T-cell (primary cell): ENCODE measurements at regions not wholly inside any gene's neighbourhood (a gene's known extent, or its start where the extent isn't known, plus 50 kb on each side); places are given as distances from the start of the nearest gene placed in this dataset.

ENCODE experiments used
- ATAC-seq, 4 experiments: fragments of 200-7000 bp in 3 of 4; fragments of 150-1000 bp in 1 of 4; cut with Tn5 transposase; replicated peaks in 1 of 4; 1 replicate in 3 of 4; 2 replicates in 1 of 4; pipeline ENCODE4 v1.10.0; 2021; ENCODE audit warnings: moderate library complexity in 3 of 4, mild to moderate bottlenecking in 2 of 4, moderate number of reproducible peaks in 1 of 4
- CTCF ChIA-PET, 2 donors: fragments of 300-600 bp; sonication (Branson Sonifier 250); formaldehyde crosslinking; loops; one replicate each; lab custom pipeline; 2022; ENCODE audit warnings: antibody characterized with exemption in 2 of 2; lab: Charles Lee
- POLR2A ChIA-PET, 2 donors: fragments of 300-600 bp; sonication (Branson Sonifier 250); formaldehyde crosslinking; loops; one replicate each; lab custom pipeline; 2022; ENCODE audit warnings: antibody characterized with exemption in 2 of 2; lab: Charles Lee
- DNase-seq, 35 experiments: peaks; one replicate each; pipeline versions ENCODE4 v3.0.0 to v3.0.0-alpha.2; 2013 to 2023
- H3K27ac ChIP-seq: one replicate; pipeline ENCODE4 v1.5.1; 2013; ENCODE audit warnings: low read length
- H3K27me3 ChIP-seq, 2 experiments: replicated peaks in 1 of 2; 1 replicate in 1 of 2; 2 replicates in 1 of 2; pipeline versions ENCODE4 v1.6.1 to v1.7.0; 2013; ENCODE audit warnings: low read length in 1 of 2, mixed read lengths in 1 of 2; ENCODE audit not compliant: control insufficient read depth in 2 of 2, insufficient read depth in 2 of 2; ENCODE audit errors: extremely low read depth in 1 of 2
- H3K36me3 ChIP-seq, 2 donors: 1 replicate in 1 of 2; 2 replicates in 1 of 2; pipeline versions ENCODE4 v1.6.1 to v1.7.0; 2013; ENCODE audit warnings: low read length in 1 of 2; ENCODE audit not compliant: control insufficient read depth in 2 of 2, insufficient read depth in 1 of 2; ENCODE audit errors: extremely low read depth in 1 of 2
- H3K4me1 ChIP-seq, 2 experiments: 1 replicate in 1 of 2; 2 replicates in 1 of 2; pipeline versions ENCODE4 v1.6.1 to v1.7.0; 2013; ENCODE audit warnings: low read length in 2 of 2, mixed read lengths in 1 of 2; ENCODE audit not compliant: insufficient read depth in 2 of 2, control insufficient read depth in 1 of 2; ENCODE audit errors: extremely low read depth in 1 of 2
- H3K4me3 ChIP-seq, 2 donors: 1 replicate in 1 of 2; 2 replicates in 1 of 2; pipeline versions ENCODE4 v1.5.1 to v1.7.0; 2013; ENCODE audit warnings: mild to moderate bottlenecking in 2 of 2, low read length in 1 of 2, moderate library complexity in 1 of 2; ENCODE audit not compliant: control insufficient read depth in 1 of 2; ENCODE audit errors: extremely low read depth in 1 of 2
- H3K9me3 ChIP-seq: 2 replicates; pipeline ENCODE4 v1.7.0; 2013
- H3K27ac Mint-ChIP-seq, 2 donors: one replicate each; pipeline ENCODE4 v1.8.0; 2020 to 2021; ENCODE audit warnings: mild to moderate bottlenecking in 2 of 2, mixed read lengths in 2 of 2
- H3K27me3 Mint-ChIP-seq, 2 donors: one replicate each; pipeline ENCODE4 v1.8.0; 2021 to 2022; ENCODE audit warnings: mixed read lengths in 2 of 2
- H3K36me3 Mint-ChIP-seq: one replicate; pipeline ENCODE4 v1.8.0; 2021; ENCODE audit warnings: mixed read lengths
- H3K4me1 Mint-ChIP-seq, 3 donors: one replicate each; pipeline ENCODE4 v1.8.0; 2020 to 2022; ENCODE audit warnings: mixed read lengths in 3 of 3, mild to moderate bottlenecking in 1 of 3
- H3K4me3 Mint-ChIP-seq, 3 donors: one replicate each; pipeline ENCODE4 v1.8.0; 2020 to 2022; ENCODE audit warnings: mild to moderate bottlenecking in 3 of 3, mixed read lengths in 3 of 3, moderate library complexity in 3 of 3
- H3K9me3 Mint-ChIP-seq, 3 donors: one replicate each; pipeline ENCODE4 v1.8.0; 2020 to 2022; ENCODE audit warnings: mixed read lengths in 3 of 3
- WGBS: methylation state at CpG from one replicate; pipeline ENCODE4 v1.1.5; 2013; ENCODE audit warnings: missing lambda C conversion rate; ENCODE audit not compliant: insufficient coverage; 5-methylcytosine and 5-hydroxymethylcytosine counted together

GRCh38 chr4:163939597-163939996 lies 445.1 kb downstream of the TMA16 start:
- Mint-ChIP-seq H3K4me3 (no peak overlapping the region), H3K9me3 (peaks cover 3 to 11% (median 9%) of the 10 kb centered on the region in 3 donors), H3K36me3 (no peaks in the 10 kb centered on the region), H3K27ac (no peak overlapping the region), H3K27me3 (no peaks in the 10 kb centered on the region), H3K4me1 (no peaks in the 10 kb centered on the region)
- Histone ChIP-seq H3K27me3 (no peaks in the 10 kb centered on the region), H3K27ac (no peak overlapping the region), H3K4me3 (no peak overlapping the region), H3K36me3 (no peaks in the 10 kb centered on the region), H3K4me1 (no peaks in the 10 kb centered on the region), H3K9me3 (no peaks in the 10 kb centered on the region)
- ChIA-PET CTCF (no interaction called here), POLR2A (no interaction called here)
- ATAC-seq (no peak), DNase-seq (no peak)
- no CpG with 5 or more reads among the region's 1 CpG for WGBS

- no peak overlapping the region for H3K4me3 ChIP-seq
- POLR2A ChIA-PET, result no interaction called here
These were observed 446.9 kb downstream of the TMA16 start for GRCh38 chr4:163941221-163941905.

DNA sequence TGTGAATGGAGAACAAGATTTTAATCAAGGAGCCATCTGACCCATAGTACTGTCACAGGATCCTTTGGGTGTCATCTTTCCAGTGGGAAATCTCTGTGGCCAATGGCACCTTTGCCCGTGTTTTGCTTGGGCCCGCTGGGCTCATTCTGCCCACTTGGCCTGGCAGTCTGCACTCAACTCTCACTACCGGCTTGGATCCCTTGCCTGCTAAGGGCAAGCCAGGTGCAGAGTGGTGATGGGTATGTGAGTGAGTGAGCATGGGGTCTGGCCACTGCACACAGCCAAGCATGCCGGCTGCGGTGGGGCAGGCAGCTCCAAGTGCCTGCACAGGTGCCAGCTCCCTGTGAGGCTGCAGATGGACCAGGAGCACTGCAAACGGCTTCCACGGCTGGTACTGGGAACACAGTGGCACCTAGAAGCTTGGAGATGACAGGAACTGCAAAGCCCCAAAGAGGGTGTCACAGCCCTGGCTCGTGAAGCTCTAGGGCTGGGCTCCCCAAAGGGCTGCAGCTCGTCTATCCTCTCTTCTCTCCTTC lies 454.5 kb downstream of the TMA16 start:
- Histone ChIP-seq H3K4me3 (no peak overlapping the region), H3K27me3 (peaks cover 0 to 4% of the 10 kb centered on the region in 2 experiments), H3K36me3 (no peaks in the 10 kb centered on the region), H3K4me1 (no peaks in the 10 kb centered on the region), H3K27ac (no peak overlapping the region), H3K9me3 (no peaks in the 10 kb centered on the region)
- no peak overlapping the region for H3K4me3 Mint-ChIP-seq
- no peak for DNase-seq
- H3K4me1 Mint-ChIP-seq, result no peaks in the 10 kb centered on the region
- no peaks in the 10 kb centered on the region for H3K27me3 Mint-ChIP-seq
- ATAC-seq, result no peak
- CTCF ChIA-PET, result no interaction called here
- peaks cover 0 to 4% (median 2%) of the 10 kb centered on the region in 3 donors for H3K9me3 Mint-ChIP-seq
- no peak overlapping the region for H3K27ac Mint-ChIP-seq
- POLR2A ChIA-PET, result no interaction called here
- no peaks in the 10 kb centered on the region for H3K36me3 Mint-ChIP-seq
- 100% methylated on average over 5 of the region's 9 CpGs for WGBS

More at GRCh38 chr4:163941221-163941905, 446.9 kb downstream of the TMA16 start:
- H3K9me3 Mint-ChIP-seq, result peaks cover 5 to 9% (median 7%) of the 10 kb centered on the region in 3 donors
- H3K27me3 ChIP-seq, result no peaks in the 10 kb centered on the region
- DNase-seq (no peak), ATAC-seq (no peak)
- H3K36me3 Mint-ChIP-seq, result no peaks in the 10 kb centered on the region
- WGBS, result 84% methylated on average over 4 of the region's 7 CpGs
- CTCF ChIA-PET, result no interaction called here
- no peak overlapping the region for H3K27ac ChIP-seq
- H3K27me3 Mint-ChIP-seq, result no peaks in the 10 kb centered on the region
- H3K9me3 ChIP-seq, result no peaks in the 10 kb centered on the region
- no peaks in the 10 kb centered on the region for H3K36me3 ChIP-seq
- no peaks in the 10 kb centered on the region for H3K4me1 Mint-ChIP-seq
- H3K27ac Mint-ChIP-seq, result no peak overlapping the region
- H3K4me3 Mint-ChIP-seq, result no peak overlapping the region
- H3K4me1 ChIP-seq, result no peaks in the 10 kb centered on the region

GRCh38 chr4:163949976-163950601 lies 455.6 kb downstream of the TMA16 start:
- Mint-ChIP-seq H3K9me3 (peaks cover 0 to 4% (median 2%) of the 10 kb centered on the region in 3 donors), H3K4me3 (no peak overlapping the region), H3K4me1 (no peaks in the 10 kb centered on the region), H3K36me3 (no peaks in the 10 kb centered on the region), H3K27me3 (no peaks in the 10 kb centered on the region), H3K27ac (no peak overlapping the region)
- ChIA-PET CTCF (no interaction called here), POLR2A (no interaction called here)
- Histone ChIP-seq H3K9me3 (no peaks in the 10 kb centered on the region), H3K27ac (no peak overlapping the region), H3K27me3 (peaks cover 0 to 4% of the 10 kb centered on the region in 2 experiments), H3K4me3 (no peak overlapping the region), H3K4me1 (no peaks in the 10 kb centered on the region), H3K36me3 (no peaks in the 10 kb centered on the region)
- 78% methylated on average over 11 of the region's 11 CpGs for WGBS
- DNase-seq (no peak), ATAC-seq (no peak)

GRCh38 chr4:163955288-163955687 lies 460.8 kb downstream of the TMA16 start:
- H3K27me3 ChIP-seq, result no peaks in the 10 kb centered on the region
- no peak overlapping the region for H3K27ac ChIP-seq
- no peaks in the 10 kb centered on the region for H3K4me1 ChIP-seq
- H3K36me3 ChIP-seq, result no peaks in the 10 kb centered on the region
- no peak overlapping the region for H3K4me3 ChIP-seq
- no peak for DNase-seq
- ChIA-PET POLR2A (no interaction called here), CTCF (interaction anchor here (0.6 to 0.7 kb wide), 3 partner anchors 10 to 277 kb away, joined by 3 to 5 read pairs (median 3); no protein-coding TSS in a partner anchor)
- Mint-ChIP-seq H3K4me1 (no peaks in the 10 kb centered on the region), H3K9me3 (no peaks in the 10 kb centered on the region), H3K27me3 (no peaks in the 10 kb centered on the region), H3K4me3 (no peak overlapping the region), H3K27ac (no peak overlapping the region), H3K36me3 (no peaks in the 10 kb centered on the region)
- no peaks in the 10 kb centered on the region for H3K9me3 ChIP-seq
- ATAC-seq, result no peak
- WGBS, result 75% methylated on average over 4 of the region's 4 CpGs

DNA sequence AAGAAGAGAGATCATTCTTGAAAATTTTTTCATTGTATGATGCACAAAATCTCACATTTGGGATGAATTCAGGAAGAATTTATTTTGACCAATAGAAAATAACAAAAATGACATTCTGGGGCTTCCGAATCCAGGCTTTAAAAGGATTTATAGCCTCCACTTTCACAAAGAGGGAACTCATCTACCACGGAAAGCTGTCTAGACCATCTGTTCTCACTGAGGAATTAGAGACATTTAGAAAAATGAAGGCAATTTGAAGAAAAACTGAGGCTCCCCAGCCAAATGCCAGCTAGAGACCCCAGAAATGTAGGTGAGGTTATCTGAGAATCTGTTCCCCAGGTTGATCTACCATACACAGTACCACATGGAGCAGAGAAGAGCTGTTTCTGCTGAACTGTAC lies 464.3 kb downstream of the TMA16 start:
- Mint-ChIP-seq H3K27me3 (no peaks in the 10 kb centered on the region), H3K4me3 (no peak overlapping the region), H3K36me3 (no peaks in the 10 kb centered on the region), H3K4me1 (no peaks in the 10 kb centered on the region), H3K9me3 (no peaks in the 10 kb centered on the region), H3K27ac (no peak overlapping the region)
- ChIA-PET POLR2A (no interaction called here), CTCF (no interaction called here)
- ATAC-seq, result no peak
- Histone ChIP-seq H3K4me3 (no peak overlapping the region), H3K27me3 (no peaks in the 10 kb centered on the region), H3K36me3 (no peaks in the 10 kb centered on the region), H3K27ac (no peak overlapping the region), H3K9me3 (no peaks in the 10 kb centered on the region), H3K4me1 (no peaks in the 10 kb centered on the region)
- no CpG with 5 or more reads among the region's 2 CpGs for WGBS
- no peak for DNase-seq
